ENCODE measurements at regions not wholly inside any gene's neighbourhood (a gene's known extent, or its start where the extent isn't known, plus 50 kb on each side); places are given as distances from the start of the nearest gene placed in this dataset.
"Not testable (repeated sequence)": the region's sequence is repeated elsewhere in the genome, so short reads cannot be mapped to it uniquely, and the experiment has no call there.

DNA sequence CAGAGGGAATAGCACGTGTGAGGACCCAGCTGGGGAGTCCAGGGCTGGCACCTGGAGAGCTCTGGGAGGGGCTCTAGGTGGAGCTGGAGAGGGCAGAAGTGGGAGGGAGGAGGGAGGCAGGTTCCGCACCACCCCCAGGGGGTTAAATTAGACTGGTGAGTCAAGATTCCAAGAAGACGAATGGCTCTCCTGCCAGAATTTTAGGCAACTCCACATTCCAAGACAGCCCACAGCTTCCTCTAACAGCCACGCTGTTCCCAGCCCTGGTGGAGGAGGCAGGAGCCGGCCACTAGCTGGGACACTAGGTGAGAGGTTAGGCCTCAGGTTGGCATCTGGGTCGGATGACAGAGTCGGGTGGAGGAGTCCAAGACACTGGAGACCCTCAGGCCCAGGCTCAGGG is 60.2 kb downstream of the TFAP2C start:
- no peak for DNase-seq

DNA sequence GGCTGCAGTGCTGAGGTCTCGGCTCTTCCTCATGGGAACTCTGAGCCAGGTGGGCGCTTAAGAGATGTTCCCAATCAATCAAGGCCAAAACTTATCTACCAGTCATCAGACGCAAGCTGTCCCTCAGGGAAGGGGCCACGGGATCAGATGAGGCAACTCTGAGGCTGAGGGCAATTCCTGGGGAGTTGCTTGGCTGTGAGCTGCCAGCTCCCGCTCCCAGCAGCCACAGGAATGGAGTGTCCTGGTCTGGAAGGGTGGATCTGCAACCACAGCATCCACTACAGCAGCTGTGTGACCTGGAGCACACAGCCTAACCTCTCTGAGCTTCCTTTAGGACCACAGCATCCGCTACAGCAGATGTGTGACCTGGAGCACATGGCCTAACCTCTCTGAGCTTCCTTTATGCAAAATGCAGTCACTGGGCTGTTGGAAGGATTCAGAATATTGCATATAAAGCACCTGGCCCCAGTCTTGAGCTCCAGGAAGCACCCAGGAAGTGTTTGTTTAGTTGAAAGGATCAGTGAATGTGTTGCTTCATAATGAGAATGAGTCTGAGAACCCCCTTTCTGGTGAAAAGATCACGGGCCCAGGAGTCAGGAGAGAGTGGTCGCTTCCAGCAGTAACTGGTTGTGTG is 60.9 kb downstream of the TFAP2C start:
- DNase-seq, result no peak

GRCh38 chr20:56690531-56691175 is 61.5 kb downstream of the TFAP2C start:
- DNase-seq, result no peak

DNA sequence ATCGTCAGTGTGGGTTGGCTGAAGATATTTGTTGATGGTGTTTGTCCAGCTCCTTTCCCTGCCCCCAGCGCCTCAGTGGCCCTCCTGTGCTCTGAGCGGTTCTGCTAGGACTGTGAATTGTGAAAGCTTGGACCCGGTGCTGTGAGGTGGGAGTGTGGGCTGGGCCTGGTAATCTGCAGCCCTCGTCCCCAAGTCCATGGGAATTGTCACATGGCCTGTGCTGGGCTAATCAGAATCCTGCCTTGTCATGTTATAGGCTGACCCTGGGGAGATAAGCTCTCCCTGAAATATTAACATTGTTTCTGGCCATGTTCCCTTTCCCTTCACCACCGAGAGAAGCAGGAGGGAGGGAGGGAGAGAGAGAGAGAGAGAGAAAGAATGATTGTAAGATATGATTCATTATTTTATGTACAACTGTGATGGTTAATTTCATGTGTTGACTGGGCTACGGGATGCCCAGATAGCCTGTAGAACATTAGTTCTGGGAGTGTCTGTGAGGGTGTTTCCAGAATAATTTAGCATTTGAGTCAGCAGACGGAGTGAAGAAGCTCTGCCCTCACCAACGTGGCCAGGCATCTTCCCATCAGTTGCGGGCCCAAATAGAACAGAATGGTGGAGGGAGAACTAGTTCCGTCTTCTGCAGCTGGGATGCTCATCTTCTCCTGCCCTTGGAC is 62.4 kb downstream of the TFAP2C start:
- DNase-seq, result no peak

DNA sequence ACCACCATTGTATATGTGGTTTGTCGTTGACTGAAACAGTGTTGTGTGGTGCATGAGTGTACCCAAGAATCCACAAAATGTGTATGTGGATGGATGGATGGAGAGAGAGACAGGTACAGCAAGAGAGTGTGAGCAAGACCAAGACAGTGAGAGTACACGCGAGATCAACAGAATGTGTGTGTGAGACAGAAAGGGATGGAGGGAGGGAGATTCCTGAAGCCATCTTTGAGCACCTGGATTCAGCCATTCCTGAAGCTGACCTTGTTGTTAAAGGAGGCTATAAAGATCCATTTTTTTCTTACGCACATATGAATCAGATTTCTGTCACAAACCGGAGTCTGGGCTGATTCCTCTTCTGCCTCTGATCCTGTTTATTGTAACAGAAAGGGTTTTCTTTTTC is 64.1 kb downstream of the TFAP2C start:
- no peak for DNase-seq

- no peak for DNase-seq
These were observed 68.4 kb downstream of the TFAP2C start for GRCh38 chr20:56697476-56697875.

GRCh38 chr20:56698297-56698696 is 69.2 kb downstream of the TFAP2C start:
- DNase-seq, result no peak

- no peak for DNase-seq
These were observed 69.6 kb downstream of the TFAP2C start for GRCh38 chr20:56698749-56699148.

DNA sequence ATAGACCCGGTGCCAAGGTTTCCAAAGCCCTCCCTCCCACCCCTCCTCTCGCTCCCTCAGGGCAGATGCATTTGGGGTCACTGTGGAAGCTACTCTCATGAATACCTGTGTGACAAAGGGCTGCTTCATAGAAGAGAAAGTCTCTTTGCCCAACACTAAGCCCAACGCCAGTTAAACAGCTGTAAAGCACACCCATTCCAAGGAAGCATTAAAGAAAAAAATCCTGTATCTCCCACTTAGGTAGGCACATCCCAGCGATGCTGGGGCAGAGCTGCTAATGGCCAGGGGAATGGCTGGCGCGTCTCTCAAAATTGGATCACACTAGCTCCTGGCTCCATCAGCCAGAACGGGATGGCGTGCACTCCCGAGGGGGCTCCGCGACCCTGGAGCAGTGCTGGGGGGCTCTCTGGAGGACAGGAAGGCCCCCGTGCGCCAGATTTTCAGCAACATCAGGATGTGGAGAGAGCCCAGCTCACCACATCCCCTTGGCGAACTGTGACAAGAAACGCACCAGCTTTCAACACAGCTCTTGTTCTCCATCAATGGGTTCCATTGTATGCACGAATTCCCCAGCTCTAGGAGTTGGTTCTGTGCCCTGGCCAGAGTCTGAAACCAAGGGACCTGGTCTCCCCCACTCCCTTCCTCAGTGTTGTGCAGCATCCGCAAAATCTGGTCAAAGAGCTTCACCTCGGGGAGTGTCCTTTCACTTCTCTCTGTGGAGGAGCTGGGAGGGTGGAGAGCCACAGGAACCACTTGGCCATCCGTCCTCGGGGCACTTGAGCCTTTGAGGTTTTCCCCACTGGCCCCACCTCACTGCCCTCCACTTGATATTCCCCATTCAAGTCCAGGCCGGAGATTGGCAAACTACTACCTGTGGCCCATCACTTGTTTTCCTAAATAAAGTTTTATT is 74.1 kb downstream of the TFAP2C start:
- DNase-seq, result no peak

- no peak for DNase-seq
These were observed 77.8 kb downstream of the TFAP2C start for GRCh38 chr20:56706867-56707360.

- no peak for DNase-seq
These were observed 79.9 kb downstream of the TFAP2C start for GRCh38 chr20:56708991-56709390.

DNA sequence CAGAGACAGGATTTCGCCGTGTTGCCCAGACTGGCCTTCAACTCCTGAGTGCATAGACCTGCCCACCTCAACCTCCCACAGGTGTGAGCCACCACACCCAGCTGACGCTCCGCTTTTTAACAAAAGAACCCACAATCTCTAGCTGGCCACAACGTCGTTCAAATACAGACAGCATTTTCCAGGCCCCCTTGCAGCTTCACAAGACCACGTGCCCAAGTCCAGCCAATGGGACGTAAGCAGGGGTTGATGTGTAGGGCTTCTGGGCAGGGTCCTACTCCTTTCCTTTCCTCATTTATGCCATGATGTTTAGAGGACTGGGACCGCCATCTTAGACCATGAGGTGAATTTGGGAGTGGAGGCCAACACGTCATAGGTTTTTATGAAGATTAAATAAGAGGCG is 81.0 kb downstream of the TFAP2C start:
- no peak for DNase-seq

- not testable (repeated sequence) for DNase-seq
These were observed 81.5 kb downstream of the TFAP2C start for GRCh38 chr20:56710577-56710976.

- no peak for DNase-seq
These were observed 81.9 kb downstream of the TFAP2C start for GRCh38 chr20:56711018-56711417.

GRCh38 chr20:56715309-56715708 is 86.2 kb downstream of the TFAP2C start:
- no peak for DNase-seq

- no peak for DNase-seq
These were observed 86.9 kb downstream of the TFAP2C start for GRCh38 chr20:56715902-56716519.

GRCh38 chr20:56716806-56717205 is 87.7 kb downstream of the TFAP2C start:
- peak; percentile 10 for DNase-seq

GRCh38 chr20:56718816-56719215 is 89.7 kb downstream of the TFAP2C start:
- no peak for DNase-seq

DNA sequence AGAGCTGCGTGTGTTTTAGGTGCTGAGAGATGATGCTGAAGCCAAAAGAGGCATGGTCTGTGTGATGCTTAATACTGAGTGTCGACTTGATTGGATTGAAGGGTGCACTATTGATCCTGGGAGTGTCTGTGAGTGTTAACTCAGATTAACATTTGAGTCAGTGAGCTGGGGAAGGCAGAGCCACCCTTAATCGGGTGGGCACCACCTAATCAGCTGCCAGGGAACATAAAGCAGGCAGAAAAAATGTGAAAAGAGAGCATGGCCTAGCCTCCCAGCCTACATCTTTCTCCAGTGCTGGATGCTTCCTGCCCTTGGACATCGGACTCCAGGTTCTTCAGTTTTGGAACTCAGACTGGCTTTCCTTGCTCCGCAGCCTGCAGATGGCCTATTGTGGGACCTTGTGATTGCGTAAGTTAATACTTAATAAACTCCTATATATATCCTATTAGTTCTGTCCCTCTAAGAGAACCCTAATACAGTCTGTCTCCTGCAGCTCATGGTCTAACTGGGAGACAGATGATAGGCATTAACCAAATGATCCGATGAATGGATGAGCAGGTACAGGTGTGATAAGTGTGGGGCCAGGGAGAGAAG is 91.6 kb downstream of the TFAP2C start:
- DNase-seq, result no peak

DNA sequence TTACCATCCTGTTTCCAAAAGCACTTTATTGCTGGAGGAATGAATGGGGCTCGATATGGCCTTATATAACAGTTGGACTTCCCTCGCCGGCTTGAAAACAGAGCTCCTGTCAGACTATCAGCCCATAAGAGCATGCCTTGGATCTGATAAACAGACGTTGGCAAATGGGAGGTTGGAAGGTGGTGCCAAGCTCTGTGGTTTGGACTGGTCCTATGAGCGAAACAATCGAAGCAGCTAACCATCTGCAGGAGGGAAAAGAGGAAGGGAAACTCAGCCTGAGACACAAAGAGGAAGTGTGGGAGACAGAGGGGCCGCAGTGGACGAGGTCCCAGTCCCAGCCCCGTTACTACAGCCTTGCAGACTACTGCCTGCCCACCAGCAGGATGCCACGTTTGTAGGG is 92.9 kb downstream of the TFAP2C start:
- DNase-seq, result no peak

- DNase-seq, result no peak
These were observed 94.2 kb downstream of the TFAP2C start for GRCh38 chr20:56723331-56723730.

GRCh38 chr20:56724241-56724757 is 95.2 kb downstream of the TFAP2C start:
- no peak for DNase-seq

All from DMS53 (cell line).